ENCODE measurements at regions not wholly inside any gene's neighbourhood (a gene's known extent, or its start where the extent isn't known, plus 50 kb on each side); places are given as distances from the start of the nearest gene placed in this dataset.

GRCh38 chr7:41808541-41808940 lies 105.7 kb upstream of the INHBA start:
- no peak for DNase-seq (ENCODE audit: extremely low read depth in 1 of 2, low read depth in 1 of 2)

- no peak for DNase-seq (ENCODE audit: extremely low read depth in 1 of 2, low read depth in 1 of 2)
These were observed 100.7 kb upstream of the INHBA start for GRCh38 chr7:41803569-41803968.

- no peak for DNase-seq (ENCODE audit: extremely low read depth in 1 of 2, low read depth in 1 of 2)
These were observed 93.4 kb upstream of the INHBA start for GRCh38 chr7:41796331-41796730.

DNA sequence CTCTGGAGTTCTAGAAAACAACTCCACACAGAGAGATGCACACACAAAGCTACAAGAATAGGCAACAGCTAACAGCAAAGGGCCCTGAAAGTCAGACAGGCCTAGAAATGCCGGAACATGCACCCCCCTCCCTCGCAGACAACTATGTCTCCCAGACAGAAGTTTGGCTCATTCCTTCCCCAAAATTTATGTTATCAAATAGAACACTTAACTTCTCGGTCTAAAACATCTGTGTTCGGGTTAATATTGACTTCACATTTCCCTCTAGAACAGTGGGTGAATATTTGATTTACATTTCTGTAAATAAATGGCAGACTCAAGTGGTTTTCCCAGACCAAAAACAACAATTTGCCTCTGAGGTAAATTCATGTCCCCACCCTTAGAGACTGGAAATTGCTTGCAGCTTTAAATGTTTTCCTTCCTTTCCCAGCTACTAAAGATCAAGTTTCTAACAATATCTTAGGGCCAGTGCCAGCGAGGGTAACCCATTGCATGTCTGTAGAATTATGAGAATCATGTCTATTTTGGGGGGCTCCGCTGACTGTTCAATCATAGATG lies 92.5 kb upstream of the INHBA start:
- DNase-seq (ENCODE audit: extremely low read depth in 1 of 2, low read depth in 1 of 2), result no peak

DNA sequence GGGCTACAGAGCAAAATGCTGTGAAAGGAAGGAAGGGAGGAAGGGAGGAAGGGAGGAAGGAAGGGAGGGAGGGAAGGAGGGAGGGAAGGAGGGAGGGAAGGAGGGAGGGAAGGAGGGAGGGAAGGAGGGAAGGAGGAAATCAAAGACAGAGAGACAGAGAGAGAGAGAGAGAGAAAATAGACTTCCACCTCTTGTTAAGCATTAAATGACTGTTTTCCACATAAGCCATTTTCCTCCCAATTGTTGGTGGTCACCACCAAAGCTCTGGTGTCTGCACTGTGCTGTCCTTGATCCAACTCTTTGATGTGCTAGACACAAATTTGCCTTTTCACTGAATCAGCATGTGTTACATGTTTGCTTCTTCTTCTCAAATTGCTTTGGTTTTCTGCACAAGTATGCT lies 90.7 kb upstream of the INHBA start:
- no peak for DNase-seq (ENCODE audit: extremely low read depth in 1 of 2, low read depth in 1 of 2)

- DNase-seq (ENCODE audit: extremely low read depth in 1 of 2, low read depth in 1 of 2), result no peak
These were observed 89.2 kb upstream of the INHBA start for GRCh38 chr7:41792120-41792519.

GRCh38 chr7:41788556-41788955 lies 85.7 kb upstream of the INHBA start:
- no peak for DNase-seq (ENCODE audit: extremely low read depth in 1 of 2, low read depth in 1 of 2)

- no peak for DNase-seq (ENCODE audit: extremely low read depth in 1 of 2, low read depth in 1 of 2)
These were observed 84.9 kb upstream of the INHBA start for GRCh38 chr7:41787651-41788350.

DNA sequence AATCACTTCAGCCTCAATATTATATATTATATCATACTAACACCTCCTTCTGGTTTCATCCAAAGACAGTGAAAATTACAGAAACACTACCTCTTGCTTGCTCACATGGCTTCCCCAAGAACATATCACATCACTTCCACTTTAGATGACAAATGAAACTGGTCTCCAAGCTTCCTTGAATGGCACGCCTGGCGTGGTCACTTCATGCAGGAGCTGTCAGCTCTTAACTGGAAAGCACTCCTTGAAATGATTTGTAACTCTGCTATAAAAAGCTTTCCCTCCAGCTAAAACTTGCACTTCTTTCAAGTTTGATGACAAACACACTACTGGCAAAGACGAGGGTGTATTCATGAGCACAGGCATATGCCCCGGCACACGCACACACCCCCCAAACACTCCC lies 84.1 kb upstream of the INHBA start:
- no peak for DNase-seq (ENCODE audit: extremely low read depth in 1 of 2, low read depth in 1 of 2)

DNA sequence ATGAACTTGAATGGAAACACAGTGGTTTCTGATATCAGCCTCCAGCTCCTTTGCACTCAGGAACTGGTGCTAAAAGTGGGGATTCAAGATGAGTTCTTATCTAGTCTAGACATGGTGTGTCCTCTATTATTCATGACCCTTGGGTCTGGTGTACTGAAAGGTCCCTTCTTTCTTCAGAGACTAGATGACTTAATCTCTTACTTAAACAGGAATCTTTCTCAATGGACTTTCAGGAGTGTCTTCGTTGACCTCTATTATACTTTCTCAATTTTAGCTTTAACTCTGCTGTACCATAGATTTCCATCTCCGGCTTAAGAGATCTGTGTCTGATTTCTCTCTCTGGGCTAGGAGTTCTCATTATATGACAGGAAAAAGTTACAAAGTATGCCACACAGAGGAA lies 83.5 kb upstream of the INHBA start:
- no peak for DNase-seq (ENCODE audit: extremely low read depth in 1 of 2, low read depth in 1 of 2)

- no peak for DNase-seq (ENCODE audit: extremely low read depth in 1 of 2, low read depth in 1 of 2)
These were observed 83.0 kb upstream of the INHBA start for GRCh38 chr7:41785840-41786239.

DNA sequence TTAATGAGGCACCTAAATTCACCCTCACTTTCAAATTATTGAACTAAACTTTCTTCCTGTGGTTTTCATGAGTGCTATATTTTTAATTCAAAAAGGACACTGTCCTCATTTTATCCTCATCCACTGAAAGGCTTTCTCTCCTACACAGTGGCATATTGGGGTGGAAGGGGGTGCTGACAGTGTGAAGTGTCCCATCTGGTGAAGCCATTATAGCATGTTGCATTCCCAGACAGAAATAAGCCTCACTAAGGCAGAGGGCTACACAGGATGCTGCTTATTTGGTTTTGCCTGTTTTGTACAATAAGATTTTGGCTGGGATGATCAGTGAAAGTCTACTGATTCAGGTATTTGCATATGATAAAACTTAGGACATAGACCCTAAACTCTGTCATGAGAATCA lies 82.4 kb upstream of the INHBA start:
- no peak for DNase-seq (ENCODE audit: extremely low read depth in 1 of 2, low read depth in 1 of 2)

GRCh38 chr7:41779918-41780317 lies 77.0 kb upstream of the INHBA start:
- DNase-seq (ENCODE audit: extremely low read depth in 1 of 2, low read depth in 1 of 2), result no peak

- no peak for DNase-seq (ENCODE audit: extremely low read depth in 1 of 2, low read depth in 1 of 2)
These were observed 75.2 kb upstream of the INHBA start for GRCh38 chr7:41777894-41778596.

GRCh38 chr7:41774966-41775365 lies 72.1 kb upstream of the INHBA start:
- DNase-seq (ENCODE audit: extremely low read depth in 1 of 2, low read depth in 1 of 2), result no peak

- DNase-seq (ENCODE audit: extremely low read depth in 1 of 2, low read depth in 1 of 2), result no peak
These were observed 70.9 kb upstream of the INHBA start for GRCh38 chr7:41773756-41774155.

GRCh38 chr7:41771717-41772116 lies 68.8 kb upstream of the INHBA start:
- no peak for DNase-seq (ENCODE audit: extremely low read depth in 1 of 2, low read depth in 1 of 2)

DNA sequence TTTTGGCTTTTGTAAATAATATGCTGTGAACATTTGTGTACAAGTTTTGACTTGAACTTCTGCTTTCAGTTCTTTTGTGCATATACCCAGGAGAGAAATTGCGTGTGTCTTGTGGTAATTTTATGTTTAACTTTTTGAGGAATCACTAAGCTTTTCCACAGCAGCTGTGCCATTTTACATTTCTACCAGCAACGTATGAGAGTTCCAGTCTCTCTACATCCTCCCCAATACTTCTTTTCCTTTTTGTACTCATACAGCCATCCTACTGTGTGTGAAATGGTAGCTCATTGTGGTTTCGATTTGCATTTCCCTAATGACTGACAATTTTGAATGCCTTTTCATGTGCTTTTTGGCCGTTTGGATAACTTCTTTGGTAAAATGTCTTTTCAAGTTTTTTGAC lies 66.3 kb upstream of the INHBA start:
- DNase-seq (ENCODE audit: extremely low read depth in 1 of 2, low read depth in 1 of 2), result no peak

- DNase-seq (ENCODE audit: extremely low read depth in 1 of 2, low read depth in 1 of 2), result no peak
These were observed 60.7 kb upstream of the INHBA start for GRCh38 chr7:41763626-41764025.

DNA sequence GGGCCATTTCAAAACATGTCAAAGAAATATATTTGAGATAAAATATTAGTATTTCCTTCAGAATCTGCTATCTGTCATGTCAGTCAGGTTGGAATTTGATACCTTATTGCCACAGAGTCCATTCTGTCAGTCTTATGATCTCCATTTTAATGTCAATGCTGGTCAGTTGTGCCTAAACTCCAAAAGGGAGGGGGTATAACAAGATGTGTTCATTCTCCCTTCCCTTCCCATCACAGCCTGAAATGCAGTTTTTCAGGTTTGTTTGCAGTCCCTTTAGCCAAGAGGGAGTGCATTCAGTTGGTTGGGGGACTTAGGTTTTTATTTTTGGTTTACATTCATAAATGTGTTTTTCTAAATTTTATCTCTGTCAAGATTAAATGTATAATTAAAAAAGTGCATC lies 59.8 kb upstream of the INHBA start:
- no peak for DNase-seq (ENCODE audit: extremely low read depth in 1 of 2, low read depth in 1 of 2)

- DNase-seq (ENCODE audit: extremely low read depth in 1 of 2, low read depth in 1 of 2), result no peak
These were observed 57.4 kb upstream of the INHBA start for GRCh38 chr7:41760293-41760692.

GRCh38 chr7:41758321-41758720 lies 55.4 kb upstream of the INHBA start:
- no peak for DNase-seq (ENCODE audit: extremely low read depth in 1 of 2, low read depth in 1 of 2)
